HG03039 (cell line): ENCODE measurements at regions not wholly inside any gene's neighbourhood (a gene's known extent, or its start where the extent isn't known, plus 50 kb on each side); places are given as distances from the start of the nearest gene placed in this dataset.
"Not testable (repeated sequence)": the region's sequence is repeated elsewhere in the genome, so short reads cannot be mapped to it uniquely, and the experiment has no call there.

Experiments used
- ATAC-seq: cut with Tn5 transposase; IDR thresholded peaks from one replicate; pipeline ENCODE4 v1.9.1; 2021; ENCODE audit warnings: mild to moderate bottlenecking, moderate library complexity; ENCODE audit not compliant: unreplicated experiment

GRCh38 chr15:20104551-20104950, 437.0 kb downstream of the GOLGA6L6 start:
- not testable (repeated sequence) for ATAC-seq

- not testable (repeated sequence) for ATAC-seq
Observed at GRCh38 chr15:20102862-20103261, 438.7 kb downstream of the GOLGA6L6 start.

DNA sequence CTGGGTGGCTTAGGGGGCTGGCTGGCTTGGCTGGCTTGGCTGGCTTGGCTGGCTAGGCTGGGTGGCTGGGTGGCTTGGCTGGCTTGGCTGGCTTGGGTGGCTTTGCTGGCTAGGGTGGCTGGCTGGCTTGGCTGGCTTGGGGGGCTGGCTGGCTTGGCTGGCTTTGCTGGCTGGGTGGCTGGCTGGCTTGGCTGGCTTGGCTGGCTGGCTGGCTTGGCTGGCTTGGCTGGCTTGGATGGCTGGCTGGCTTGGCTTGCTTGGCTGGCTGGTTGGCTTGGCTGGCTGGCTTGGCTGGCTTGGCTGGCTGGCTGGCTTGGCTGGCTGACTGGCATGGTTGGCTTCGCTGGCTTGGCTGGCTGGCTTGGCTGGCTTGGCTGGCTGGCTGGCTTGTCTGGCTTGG, 439.4 kb downstream of the GOLGA6L6 start:
- not testable (repeated sequence) for ATAC-seq

DNA sequence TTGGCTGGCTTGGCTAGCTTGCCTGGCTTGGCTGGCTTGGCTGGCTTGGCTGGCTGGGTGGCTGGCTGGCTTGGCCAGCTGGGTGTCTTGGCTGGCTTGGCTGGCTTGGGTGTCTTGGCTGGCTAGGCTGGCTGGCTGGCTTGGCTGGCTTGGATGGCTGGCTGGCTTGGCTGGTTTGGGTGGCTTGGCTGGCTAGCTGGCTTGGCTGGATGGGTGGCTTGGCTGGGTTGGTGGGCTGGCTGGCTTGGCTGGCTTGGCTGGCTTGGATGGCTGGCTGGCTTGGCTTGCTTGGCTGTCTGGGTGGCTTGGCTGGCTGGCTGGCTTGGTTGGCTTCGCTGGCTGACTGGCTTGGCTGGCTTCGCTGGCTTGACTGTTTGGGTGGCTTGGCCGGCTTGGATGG, 440.3 kb downstream of the GOLGA6L6 start:
- not testable (repeated sequence) for ATAC-seq

DNA sequence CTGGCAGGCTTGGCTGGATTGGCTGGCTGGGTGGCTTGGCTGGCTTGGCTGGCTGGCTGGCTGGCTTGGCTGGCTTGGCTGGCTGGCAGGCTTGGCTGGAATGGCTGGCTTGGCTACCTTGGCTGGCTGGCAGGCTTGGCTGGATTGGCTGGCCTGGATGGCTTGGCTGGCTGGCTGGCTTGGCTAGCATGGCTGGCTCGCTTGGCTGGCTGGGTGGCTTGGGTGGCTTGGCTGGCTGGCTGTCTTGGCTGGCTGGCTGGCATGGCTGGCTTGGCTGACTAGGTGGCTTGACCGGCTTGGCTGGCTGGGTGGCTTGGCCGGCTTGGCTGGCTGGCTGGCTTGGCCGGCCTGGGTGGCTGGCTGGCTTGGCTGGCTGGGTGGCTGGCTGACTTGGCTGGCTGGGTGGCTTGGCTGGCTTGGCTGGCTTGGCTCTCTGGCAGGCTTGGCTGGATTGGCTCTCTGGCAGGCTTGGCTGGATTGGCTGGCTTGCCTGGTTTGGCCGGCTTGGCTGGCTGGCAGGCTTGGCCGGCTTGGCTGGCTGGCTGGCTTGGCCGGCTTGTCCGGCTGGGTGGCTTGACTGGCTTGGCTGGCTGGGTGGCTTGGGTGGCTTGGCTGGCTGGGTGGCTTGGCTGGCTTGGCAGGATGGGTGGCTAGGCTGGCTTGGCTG, 440.9 kb downstream of the GOLGA6L6 start:
- not testable (repeated sequence) for ATAC-seq

- not testable (repeated sequence) for ATAC-seq
Observed at GRCh38 chr15:20095699-20096303, 445.8 kb downstream of the GOLGA6L6 start.

DNA sequence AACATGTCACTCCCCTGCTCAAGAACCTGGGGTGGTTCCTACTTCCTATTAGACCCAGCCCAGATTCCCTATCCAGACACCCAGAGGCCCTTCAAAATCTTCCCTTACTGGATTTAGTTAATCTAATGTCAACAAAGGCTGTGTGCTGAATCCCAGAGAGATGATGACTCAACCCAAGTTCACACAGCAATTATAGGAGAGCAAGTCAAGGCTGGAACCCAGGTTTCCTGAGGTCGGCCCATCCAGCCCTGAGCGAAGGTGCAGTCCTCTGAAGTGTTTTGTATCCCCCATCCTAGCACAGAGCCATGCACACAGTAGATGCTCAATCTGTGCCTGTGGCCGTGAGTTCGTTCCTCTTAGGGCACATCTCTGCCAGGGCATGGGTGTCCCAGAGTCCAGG, 452.1 kb downstream of the GOLGA6L6 start:
- not testable (repeated sequence) for ATAC-seq

GRCh38 chr15:20084026-20084425, 457.6 kb downstream of the GOLGA6L6 start:
- not testable (repeated sequence) for ATAC-seq

DNA sequence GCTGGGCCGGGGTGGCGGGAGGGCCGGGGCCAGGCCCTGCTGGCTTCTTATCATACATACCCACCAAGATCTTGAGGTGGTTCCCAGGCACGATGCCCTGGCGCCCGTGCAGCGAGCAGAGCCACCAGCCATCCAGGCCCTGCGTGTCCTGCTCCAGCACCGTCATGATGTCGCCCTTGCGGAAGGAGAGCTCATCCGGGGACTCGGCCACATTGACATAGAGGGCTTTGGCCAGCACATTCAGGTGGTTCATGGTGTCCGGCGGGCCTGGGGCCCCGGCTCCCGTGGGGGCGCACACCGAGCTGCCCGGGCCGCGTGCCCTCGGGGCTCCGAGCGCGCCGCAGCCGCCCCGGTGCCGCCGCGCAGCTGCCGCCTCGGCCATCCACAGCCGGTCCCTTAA, 467.5 kb downstream of the GOLGA6L6 start:
- not testable (repeated sequence) for ATAC-seq

DNA sequence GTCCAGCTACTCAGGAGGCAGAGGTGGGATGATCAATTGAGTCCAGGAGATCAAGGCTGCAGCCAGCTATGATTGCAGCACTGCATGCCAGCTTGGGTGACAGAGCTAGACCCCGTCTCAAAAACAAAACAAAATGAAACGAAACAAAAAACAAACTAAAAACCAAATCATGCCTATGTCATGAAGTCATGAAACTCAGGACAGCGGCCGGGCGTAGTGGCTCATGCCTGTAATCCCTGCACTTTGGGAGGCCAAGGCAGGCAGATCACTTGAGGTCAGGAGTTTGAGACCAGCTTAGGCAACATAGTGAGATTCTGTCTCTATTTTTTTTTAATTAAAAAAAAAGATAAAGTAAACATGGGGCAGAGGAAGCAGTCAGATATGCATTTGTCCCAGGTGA, 472.6 kb downstream of the GOLGA6L6 start:
- not testable (repeated sequence) for ATAC-seq

DNA sequence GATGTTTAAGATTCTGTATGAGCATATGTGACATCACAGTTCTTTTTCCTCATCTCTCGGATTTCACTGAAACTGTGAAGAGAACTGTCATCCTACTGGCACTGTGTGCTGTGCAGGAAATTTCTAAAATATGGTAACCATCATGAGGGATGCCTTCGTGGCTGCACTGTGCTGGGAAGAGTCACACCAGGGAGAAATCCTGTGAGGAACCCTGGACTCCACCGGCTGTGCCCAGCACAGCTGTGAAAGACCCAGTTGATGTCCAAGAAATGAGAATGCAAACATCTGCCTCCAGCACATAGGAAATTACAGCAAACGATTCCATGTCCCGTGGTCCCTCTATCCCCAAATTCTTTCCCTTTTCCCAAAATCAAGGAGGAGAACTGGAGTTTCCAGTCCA, 475.4 kb downstream of the GOLGA6L6 start:
- not testable (repeated sequence) for ATAC-seq

GRCh38 chr15:20065508-20065907, 476.1 kb downstream of the GOLGA6L6 start:
- ATAC-seq, result not testable (repeated sequence)

DNA sequence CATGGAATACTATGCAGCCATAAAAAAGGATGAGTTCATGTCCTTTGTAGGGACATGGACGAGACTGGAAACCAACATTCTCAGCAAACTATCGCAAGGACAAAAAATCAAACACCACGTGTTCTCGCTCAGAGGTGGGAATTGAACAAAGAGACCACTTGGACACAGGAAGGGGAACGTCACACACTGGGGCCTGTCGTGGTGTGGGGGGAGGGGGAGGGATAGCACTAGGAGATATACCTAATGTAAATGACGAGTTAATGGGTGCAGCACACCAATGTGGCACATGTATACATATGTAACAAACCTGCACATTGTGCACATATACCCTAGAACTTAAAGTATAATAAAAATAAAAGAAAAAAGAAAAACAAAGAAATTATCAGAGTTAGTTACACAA, 478.4 kb downstream of the GOLGA6L6 start:
- not testable (repeated sequence) for ATAC-seq

DNA sequence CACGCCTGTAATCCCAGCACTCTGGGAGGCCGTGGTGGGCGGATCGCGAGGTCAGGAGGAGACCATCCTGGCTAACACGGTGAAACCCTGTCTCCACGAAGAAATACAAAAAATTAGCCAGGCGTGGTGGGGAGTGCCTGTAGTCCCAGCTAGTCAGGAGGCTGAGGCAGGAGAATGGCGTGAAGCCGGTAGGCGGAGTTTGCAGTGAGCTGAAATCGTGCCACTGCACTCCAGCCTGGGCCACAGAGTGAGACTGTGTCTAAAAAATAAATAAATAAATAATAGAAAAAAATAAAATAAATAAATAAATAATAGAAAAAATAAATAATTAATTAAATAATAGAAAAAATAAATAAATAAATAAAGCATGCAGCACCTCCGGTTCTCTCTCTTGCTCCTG, 480.8 kb downstream of the GOLGA6L6 start:
- not testable (repeated sequence) for ATAC-seq

DNA sequence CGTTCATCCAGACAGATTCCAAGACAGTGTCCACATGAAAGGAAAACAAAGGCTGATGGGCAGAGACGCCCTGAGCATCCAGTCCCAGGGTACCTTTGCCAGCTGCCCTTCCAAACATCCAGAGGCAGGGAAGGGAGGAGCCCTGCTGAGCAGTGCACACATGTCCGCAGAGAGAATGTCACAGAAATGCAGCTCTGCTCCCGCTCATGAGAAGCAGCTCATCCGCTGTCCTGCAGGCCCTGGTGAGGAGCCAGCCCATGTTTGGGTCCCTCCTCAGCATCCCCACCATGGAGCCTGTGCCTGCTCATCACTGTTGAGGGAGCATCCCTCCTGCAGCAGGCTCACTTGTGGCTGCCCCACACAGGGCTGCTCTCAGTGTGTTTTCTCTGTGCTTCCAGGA, 484.7 kb downstream of the GOLGA6L6 start:
- ATAC-seq, result not testable (repeated sequence)

DNA sequence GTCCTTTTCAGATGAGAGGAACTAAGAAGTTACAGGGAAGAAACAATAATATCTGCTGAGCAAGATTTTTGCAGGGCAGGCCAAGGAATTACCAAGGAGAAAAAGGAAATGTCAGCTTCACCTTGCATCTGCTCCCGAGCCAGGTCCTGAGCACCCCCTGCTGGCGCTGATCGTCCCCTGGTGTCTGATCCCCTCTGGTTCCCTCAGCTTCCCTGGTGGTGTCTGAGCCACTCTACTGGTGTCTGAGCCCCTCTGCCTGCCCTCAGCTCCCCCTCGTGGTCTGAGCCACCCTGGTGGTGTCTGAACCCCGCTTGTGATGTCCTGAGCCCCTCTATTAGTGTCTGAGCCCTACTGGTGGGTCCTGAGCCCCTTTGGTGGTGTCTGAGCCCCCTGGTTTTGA, 485.7 kb downstream of the GOLGA6L6 start:
- ATAC-seq, result not testable (repeated sequence)

DNA sequence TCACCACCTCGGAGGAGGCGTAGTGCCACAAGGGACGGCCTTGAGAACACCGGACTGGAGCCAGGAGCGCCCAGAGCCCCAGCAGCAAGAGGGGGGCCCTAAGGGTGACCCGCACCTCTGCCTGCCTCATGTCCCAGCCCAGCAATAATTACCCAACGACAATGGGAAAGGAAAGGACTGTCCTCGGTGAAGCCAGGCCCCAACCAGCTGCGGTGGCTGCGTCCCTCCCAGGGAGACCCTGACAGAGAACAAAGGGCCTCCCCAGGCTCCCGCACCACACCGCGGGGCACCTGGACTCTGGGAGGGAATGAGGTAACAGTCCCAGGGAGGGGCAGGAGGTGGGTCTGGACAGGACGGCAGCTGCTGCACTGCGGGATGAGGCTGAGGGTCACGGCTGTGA, 493.4 kb downstream of the GOLGA6L6 start:
- ATAC-seq, result not testable (repeated sequence)

- not testable (repeated sequence) for ATAC-seq
Observed at GRCh38 chr15:20045165-20045564, 496.4 kb downstream of the GOLGA6L6 start.

- ATAC-seq, result not testable (repeated sequence)
Observed at GRCh38 chr15:20040691-20041090, 500.9 kb downstream of the GOLGA6L6 start.

GRCh38 chr15:20025040-20025439, 516.6 kb downstream of the GOLGA6L6 start:
- not testable (repeated sequence) for ATAC-seq

GRCh38 chr15:20022349-20022748, 519.3 kb downstream of the GOLGA6L6 start:
- not testable (repeated sequence) for ATAC-seq

GRCh38 chr15:20021351-20021750, 520.2 kb downstream of the GOLGA6L6 start:
- ATAC-seq, result not testable (repeated sequence)
